GM12864 (cell line): ENCODE measurements at regions not wholly inside any gene's neighbourhood (a gene's known extent, or its start where the extent isn't known, plus 50 kb on each side); places are given as distances from the start of the nearest gene placed in this dataset.
"Not testable (repeated sequence)": the region's sequence is repeated elsewhere in the genome, so short reads cannot be mapped to it uniquely, and the experiment has no call there.

Source experiments
- DNase-seq: peaks from one replicate; pipeline ENCODE4 v3.0.0-alpha.2; 2011; ENCODE audit warnings: low read depth
- H3K4me3 ChIP-seq: 2 replicates; pipeline ENCODE4 v1.5.1; 2011; ENCODE audit warnings: mild to moderate bottlenecking, low read depth, low read length, control low read depth
- CTCF ChIP-seq: IDR thresholded peaks from 2 replicates; pipeline ENCODE4 v1.5.1; 2011; ENCODE audit warnings: low read depth, mild to moderate bottlenecking, moderate library complexity, low read length, control low read depth, inconsistent platforms; ENCODE audit errors: missing control alignments

GRCh38 chr10:83543691-83544462 lies 595.4 kb upstream of the GHITM start:
- no peak for DNase-seq
- no peak for TF ChIP-seq CTCF
- no peak overlapping the region for H3K4me3 ChIP-seq

- no peak for DNase-seq
- H3K4me3 ChIP-seq = no peak overlapping the region
- no peak for TF ChIP-seq CTCF
Observed at GRCh38 chr10:83545901-83546391, 593.4 kb upstream of the GHITM start.

GRCh38 chr10:83551190-83551589 lies 588.1 kb upstream of the GHITM start:
- not testable (repeated sequence) for DNase-seq, H3K4me3 ChIP-seq

GRCh38 chr10:83553366-83553765 lies 585.9 kb upstream of the GHITM start:
- DNase-seq = no peak
- no peak for TF ChIP-seq CTCF
- no peak overlapping the region for H3K4me3 ChIP-seq

GRCh38 chr10:83555264-83555663 lies 584.0 kb upstream of the GHITM start:
- TF ChIP-seq CTCF = no peak
- no peak overlapping the region for H3K4me3 ChIP-seq
- DNase-seq = no peak

- peak; percentile 20 for TF ChIP-seq CTCF
Observed at GRCh38 chr10:83562381-83562780, 576.9 kb upstream of the GHITM start.

GRCh38 chr10:83564889-83565588 lies 574.3 kb upstream of the GHITM start:
- TF ChIP-seq CTCF = no peak
- DNase-seq = no peak
- no peak overlapping the region for H3K4me3 ChIP-seq

More at GRCh38 chr10:83562381-83562780, 576.9 kb upstream of the GHITM start:
- H3K4me3 ChIP-seq = no peak overlapping the region
- no peak for DNase-seq
